HepG2 (cell line): ENCODE measurements at regions not wholly inside any gene's neighbourhood (a gene's known extent, or its start where the extent isn't known, plus 50 kb on each side); places are given as distances from the start of the nearest gene placed in this dataset.

ENCODE experiments used
- ATAC-seq: fragments of 200-7000 bp; cut with Tn5 transposase; 3 replicates; pipeline ENCODE4 v1.9.1; 2020; ENCODE audit warnings: mild to moderate bottlenecking, moderate library complexity
- BruUV-seq: library from RNA; stranded (reverse); fragments of 400-500 nt; replicated peaks from 2 replicates; lab custom pipeline; 2021; lab: Mats Ljungman, UMichigan
- CTCF ChIA-PET: fragments of 300-600 bp; formaldehyde crosslinking; extraction: SDS; loops from one replicate; lab custom pipeline; 2021; ENCODE audit warnings: low total read pairs, inconsistent platforms, low intra/inter-chr PET ratio; lab: Yijun Ruan, JAX
- POLR2A ChIA-PET: fragments of 350-600 bp; sonication (Branson Sonifier 250); formaldehyde crosslinking; loops from one replicate; lab custom pipeline; 2020; ENCODE audit warnings: antibody characterized with exemption, inconsistent platforms; lab: Yijun Ruan, JAX
- DNase-seq: peaks from one replicate; pipeline ENCODE4 v3.0.0-alpha.2; 2015; ENCODE audit warnings: low spot score
- FAIRE-seq: peaks from 3 replicates; lab custom pipeline; 2011; peaks lifted over from hg19 to GRCh38; lab: Jason Lieb, UNC
- H2AFZ ChIP-seq: one replicate; pipeline ENCODE4 v1.6.1; 2011; ENCODE audit warnings: low read length, inconsistent platforms
- H3K27ac ChIP-seq: fragments of 300-600 bp; 3 replicates; pipeline ENCODE4 v1.8.0; 2011; ENCODE audit warnings: mixed run types, mild to moderate bottlenecking, mixed read lengths, low read length, inconsistent platforms; ENCODE audit not compliant: insufficient read depth; ENCODE audit errors: extremely low read length
- H3K27me3 ChIP-seq, 2 experiments: fragments of 200-600 bp in 1 of 2; 2 replicates in 1 of 2; 3 replicates in 1 of 2; pipeline versions ENCODE4 v1.6.0 to v1.8.0; 2011; ENCODE audit warnings: low read length in 2 of 2, mild to moderate bottlenecking in 2 of 2, moderate library complexity in 2 of 2, inconsistent platforms in 1 of 2; ENCODE audit not compliant: insufficient read depth in 2 of 2, control insufficient read depth in 1 of 2
- H3K36me3 ChIP-seq, 2 experiments: fragments of 200-600 bp in 1 of 2; replicated peaks in 1 of 2; 2 replicates in 1 of 2; 3 replicates in 1 of 2; pipeline versions ENCODE4 v1.5.1 to v1.8.0; 2011; ENCODE audit warnings: low read length in 2 of 2, inconsistent platforms in 1 of 2; ENCODE audit not compliant: insufficient read depth in 2 of 2, control insufficient read depth in 1 of 2
- H3K4me1 ChIP-seq: 2 replicates; pipeline ENCODE4 v1.5.1; 2012; ENCODE audit warnings: low read length, inconsistent platforms; ENCODE audit not compliant: insufficient read depth
- H3K4me2 ChIP-seq: 2 replicates; pipeline ENCODE4 v1.6.0; 2011; ENCODE audit warnings: low read depth, low read length, inconsistent platforms
- H3K4me3 ChIP-seq, 3 experiments: fragments of 200-600 bp in 1 of 3; sonication (generic), shearing (Covaris generic) in 1 of 3; replicated peaks in 1 of 3; 2 replicates each; pipeline ENCODE4 v1.5.1; 2011 to 2016; ENCODE audit warnings: low read length in 3 of 3, inconsistent platforms in 2 of 3, low read depth in 2 of 3, mild to moderate bottlenecking in 2 of 3, control low read depth in 1 of 3, mixed read lengths in 1 of 3; ENCODE audit not compliant: insufficient read depth in 1 of 3
- H3K79me2 ChIP-seq: one replicate; pipeline ENCODE4 v1.6.1; 2011; ENCODE audit warnings: low read length, inconsistent platforms; ENCODE audit not compliant: insufficient read depth
- H3K9ac ChIP-seq: 2 replicates; pipeline ENCODE4 v1.6.0; 2011; ENCODE audit warnings: mild to moderate bottlenecking, low read depth, low read length, inconsistent platforms; ENCODE audit not compliant: insufficient read depth
- H3K9me3 ChIP-seq: 2 replicates; pipeline ENCODE4 v1.5.1; 2012; ENCODE audit warnings: mild to moderate bottlenecking, low read length
- H4K20me1 ChIP-seq: 2 replicates; pipeline ENCODE4 v1.6.0; 2011; ENCODE audit warnings: inconsistent platforms, mild to moderate bottlenecking, low read length, moderate library complexity; ENCODE audit not compliant: insufficient read depth
- CBX5 ChIP-seq: sonication (generic); formaldehyde crosslinking; IDR thresholded peaks from 2 replicates; pipeline ENCODE4 v1.4.0; 2020; ENCODE audit warnings: missing genetic modification reagents, borderline replicate concordance
- DPF2 ChIP-seq: sonication (generic); formaldehyde crosslinking; IDR thresholded peaks from 2 replicates; pipeline ENCODE4 v1.4.0; 2020; ENCODE audit warnings: mild to moderate bottlenecking, low read depth, missing genetic modification reagents, borderline replicate concordance
- GFI1 ChIP-seq: sonication (generic); formaldehyde crosslinking; IDR thresholded peaks from 2 replicates; pipeline ENCODE4 v1.5.0; 2020; ENCODE audit warnings: missing genetic modification reagents, mild to moderate bottlenecking, borderline replicate concordance
- HOXD1 ChIP-seq: sonication (generic); formaldehyde crosslinking; IDR thresholded peaks from 2 replicates; pipeline ENCODE4 v1.5.0; 2020; ENCODE audit warnings: missing genetic modification reagents
- MAFK ChIP-seq, 2 experiments: IDR thresholded peaks in 1 of 2; conservative IDR thresholded peaks in 1 of 2; 2 replicates each; pipeline ENCODE4 v1.6.1; 2011; ENCODE audit warnings: improper control_type of control experiment in 2 of 2, low read length in 2 of 2
- ONECUT2 ChIP-seq: sonication (generic); formaldehyde crosslinking; IDR thresholded peaks from 2 replicates; pipeline ENCODE4 v1.4.0; 2020; ENCODE audit warnings: missing genetic modification reagents
- PITX1 ChIP-seq: sonication (generic); formaldehyde crosslinking; IDR thresholded peaks from 2 replicates; pipeline ENCODE4 v1.5.1; 2020; ENCODE audit warnings: mild to moderate bottlenecking, missing genetic modification reagents
- SNAI1 ChIP-seq: sonication (generic); formaldehyde crosslinking; IDR thresholded peaks from 2 replicates; pipeline ENCODE4 v1.5.0; 2020; ENCODE audit warnings: mild to moderate bottlenecking, missing genetic modification reagents, borderline replicate concordance
- SRSF4 ChIP-seq: fragments of 200-400 bp; formaldehyde crosslinking; IDR thresholded peaks from one replicate; pipeline ENCODE4 v1.6.1; 2018; ENCODE audit warnings: mild to moderate bottlenecking, low read depth, low read length, moderate library complexity; ENCODE audit not compliant: poor library complexity, severe bottlenecking
- TCF7 ChIP-seq: sonication (generic); IDR thresholded peaks from 2 replicates; pipeline ENCODE4 v1.6.1; 2016; ENCODE audit warnings: antibody characterized with exemption, low read depth
- TP53 ChIP-seq: sonication (generic); formaldehyde crosslinking; conservative IDR thresholded peaks from 2 replicates; pipeline ENCODE4 v1.4.0; 2020; ENCODE audit warnings: missing genetic modification reagents
- ZBTB42 ChIP-seq: sonication (generic); formaldehyde crosslinking; IDR thresholded peaks from 2 replicates; pipeline ENCODE4 v1.5.0; 2020; ENCODE audit warnings: mild to moderate bottlenecking, missing genetic modification reagents
- ZKSCAN5 ChIP-seq: sonication (generic); formaldehyde crosslinking; IDR thresholded peaks from 2 replicates; pipeline ENCODE4 v1.5.1; 2020; ENCODE audit warnings: mild to moderate bottlenecking, missing genetic modification reagents
- ZNF577 ChIP-seq: sonication (generic); formaldehyde crosslinking; IDR thresholded peaks from 2 replicates; pipeline ENCODE4 v1.4.0; 2020; ENCODE audit warnings: mild to moderate bottlenecking, low read depth, missing genetic modification reagents, borderline replicate concordance
- ZNF761 ChIP-seq: sonication (generic); formaldehyde crosslinking; conservative IDR thresholded peaks from 2 replicates; pipeline ENCODE4 v1.4.0; 2020; ENCODE audit warnings: mild to moderate bottlenecking, missing genetic modification reagents
- WGBS: methylation state at CpG from one replicate; pipeline ENCODE4 v1.1.6; 2017; ENCODE audit warnings: low lambda C conversion rate; 5-methylcytosine and 5-hydroxymethylcytosine counted together
- in situ Hi-C: cut with HindIII; loops from 2 replicates; pipeline ENCODE4 v1.10.0; 2017; ENCODE audit warnings: low pct_unique_long_range_greater_than_20kb; ENCODE audit not compliant: extremely low pct_ligation_motif_present
- intact Hi-C: fragments of 100-400 bp; cut with micrococcal nuclease; formaldehyde crosslinking; loops from one replicate; pipeline ENCODE4 v1.10.0; 2022; ENCODE audit not compliant: unreplicated experiment
- TF ChIP-seq, protein P1 (sequence below): sonication (generic); formaldehyde crosslinking; IDR thresholded peaks from 2 replicates; pipeline ENCODE4 v1.4.0; 2020; ENCODE audit warnings: mild to moderate bottlenecking, missing genetic modification reagents
- TF ChIP-seq, protein P2 (sequence below): sonication (generic); formaldehyde crosslinking; IDR thresholded peaks from 2 replicates; pipeline ENCODE4 v1.8.1; 2023; ENCODE audit warnings: mild to moderate bottlenecking, missing genetic modification reagents, borderline replicate concordance
- TF ChIP-seq, protein P3 (sequence below): sonication (generic); formaldehyde crosslinking; IDR thresholded peaks from 2 replicates; pipeline ENCODE4 v1.5.1; 2020; ENCODE audit warnings: mild to moderate bottlenecking, moderate library complexity, missing genetic modification reagents

DNA sequence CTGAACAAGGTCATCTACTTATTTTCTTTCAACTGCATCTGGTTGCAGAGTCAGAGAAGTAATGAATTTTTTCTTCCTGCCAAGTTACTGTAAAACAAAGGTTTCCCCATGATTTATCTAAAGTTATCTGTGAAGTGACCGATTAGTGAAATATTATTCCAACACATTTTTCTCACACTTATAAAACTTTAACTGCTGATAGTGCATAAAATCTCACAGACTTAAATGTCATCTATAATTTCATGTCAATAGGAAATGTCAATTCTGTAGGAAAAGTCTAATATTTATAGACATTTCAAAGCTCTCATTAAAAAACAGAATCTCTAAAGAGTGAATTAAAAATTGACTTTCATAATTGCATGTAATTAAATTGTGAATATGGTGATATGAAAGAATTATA, 397.2 kb downstream of the SLITRK1 start (continued):
- TF ChIP-seq ZBTB42 (CRISPR knock-in tag) (no peak), HOXD1 (no peak), MAFK (conservative IDR thresholded peaks at IDR 0.05 in 1 of 2, IDR thresholded peaks at IDR 0.05 in 1 of 2; ENCODE audit: low read length in 2 of 2) (peak; percentile 46 to 80)

DNA sequence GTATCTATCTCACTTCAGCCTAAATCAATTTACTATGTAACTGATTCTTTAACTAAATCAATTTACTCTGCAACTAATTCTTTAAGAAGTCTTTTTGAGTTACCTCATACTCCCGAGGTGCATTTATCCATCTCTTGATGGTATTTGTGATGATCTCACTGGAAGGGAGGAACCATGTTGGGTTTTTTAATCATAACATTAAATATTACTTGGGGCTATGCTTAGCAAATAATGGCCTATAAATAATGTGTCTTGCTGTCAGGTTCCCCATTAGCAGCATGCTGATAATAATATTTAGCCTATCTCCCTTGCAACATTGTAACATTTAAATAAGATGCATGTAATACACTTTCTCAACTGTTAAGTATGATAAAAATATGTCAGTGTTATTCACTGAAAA, 411.3 kb downstream of the SLITRK1 start:
- FAIRE-seq (no peak), ATAC-seq (no peak), DNase-seq (no peak)
- H3K9ac ChIP-seq: no peak overlapping the region
- intact Hi-C loops: loop anchor here (2.0 kb wide), 1 partner anchor 18 kb away; no protein-coding TSS in a partner anchor
- H3K79me2 ChIP-seq: no peaks in the 10 kb centered on the region
- TF ChIP-seq PITX1 (CRISPR knock-in tag) (no peak), TP53 (CRISPR knock-in tag) (no peak), DPF2 (CRISPR knock-in tag) (no peak), GFI1 (no peak), TCF7 (no peak), SNAI1 (no peak), ZNF577 (no peak), ONECUT2 (CRISPR knock-in tag) (no peak), CBX5 (CRISPR knock-in tag) (no peak), ZNF761 (CRISPR knock-in tag) (no peak), SRSF4 (no peak), ZKSCAN5 (CRISPR knock-in tag) (no peak)
- TF ChIP-seq, protein P1, sequence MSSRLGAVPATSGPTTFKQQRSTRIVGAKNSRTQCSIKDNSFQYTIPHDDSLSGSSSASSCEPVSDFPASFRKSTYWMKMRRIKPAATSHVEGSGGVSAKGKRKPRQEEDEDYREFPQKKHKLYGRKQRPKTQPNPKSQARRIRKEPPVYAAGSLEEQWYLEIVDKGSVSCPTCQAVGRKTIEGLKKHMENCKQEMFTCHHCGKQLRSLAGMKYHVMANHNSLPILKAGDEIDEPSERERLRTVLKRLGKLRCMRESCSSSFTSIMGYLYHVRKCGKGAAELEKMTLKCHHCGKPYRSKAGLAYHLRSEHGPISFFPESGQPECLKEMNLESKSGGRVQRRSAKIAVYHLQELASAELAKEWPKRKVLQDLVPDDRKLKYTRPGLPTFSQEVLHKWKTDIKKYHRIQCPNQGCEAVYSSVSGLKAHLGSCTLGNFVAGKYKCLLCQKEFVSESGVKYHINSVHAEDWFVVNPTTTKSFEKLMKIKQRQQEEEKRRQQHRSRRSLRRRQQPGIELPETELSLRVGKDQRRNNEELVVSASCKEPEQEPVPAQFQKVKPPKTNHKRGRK (CRISPR knock-in tag): no peak
- TF ChIP-seq, protein P2, sequence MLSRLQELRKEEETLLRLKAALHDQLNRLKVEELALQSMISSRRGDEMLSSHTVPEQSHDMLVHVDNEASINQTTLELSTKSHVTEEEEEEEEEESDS (CRISPR knock-in tag): no peak
- TF ChIP-seq, protein P3, sequence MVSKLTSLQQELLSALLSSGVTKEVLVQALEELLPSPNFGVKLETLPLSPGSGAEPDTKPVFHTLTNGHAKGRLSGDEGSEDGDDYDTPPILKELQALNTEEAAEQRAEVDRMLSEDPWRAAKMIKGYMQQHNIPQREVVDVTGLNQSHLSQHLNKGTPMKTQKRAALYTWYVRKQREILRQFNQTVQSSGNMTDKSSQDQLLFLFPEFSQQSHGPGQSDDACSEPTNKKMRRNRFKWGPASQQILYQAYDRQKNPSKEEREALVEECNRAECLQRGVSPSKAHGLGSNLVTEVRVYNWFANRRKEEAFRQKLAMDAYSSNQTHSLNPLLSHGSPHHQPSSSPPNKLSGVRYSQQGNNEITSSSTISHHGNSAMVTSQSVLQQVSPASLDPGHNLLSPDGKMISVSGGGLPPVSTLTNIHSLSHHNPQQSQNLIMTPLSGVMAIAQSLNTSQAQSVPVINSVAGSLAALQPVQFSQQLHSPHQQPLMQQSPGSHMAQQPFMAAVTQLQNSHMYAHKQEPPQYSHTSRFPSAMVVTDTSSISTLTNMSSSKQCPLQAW (CRISPR knock-in tag): no peak
- no peak overlapping the region for H3K27ac ChIP-seq
- H3K4me1 ChIP-seq: no peaks in the 10 kb centered on the region
- peaks cover 6% of the 10 kb centered on the region for H3K9me3 ChIP-seq
- no peak overlapping the region for H3K4me3 ChIP-seq
- H4K20me1 ChIP-seq: no peaks in the 10 kb centered on the region
- POLR2A ChIA-PET: no interaction called here
- in situ Hi-C loops: no loop called here
- CTCF ChIA-PET: no interaction called here
- BruUV-seq: no TSS peak
- no peaks in the 10 kb centered on the region for H3K36me3 ChIP-seq
- H3K27me3 ChIP-seq: no peaks in the 10 kb centered on the region
- 0% methylated on average over 1 of the region's 1 CpG for WGBS
- no peak overlapping the region for H2AFZ ChIP-seq
- no peak overlapping the region for H3K4me2 ChIP-seq
